ENCODE measurements at regions not wholly inside any gene's neighbourhood (a gene's known extent, or its start where the extent isn't known, plus 50 kb on each side); places are given as distances from the start of the nearest gene placed in this dataset.

DNA sequence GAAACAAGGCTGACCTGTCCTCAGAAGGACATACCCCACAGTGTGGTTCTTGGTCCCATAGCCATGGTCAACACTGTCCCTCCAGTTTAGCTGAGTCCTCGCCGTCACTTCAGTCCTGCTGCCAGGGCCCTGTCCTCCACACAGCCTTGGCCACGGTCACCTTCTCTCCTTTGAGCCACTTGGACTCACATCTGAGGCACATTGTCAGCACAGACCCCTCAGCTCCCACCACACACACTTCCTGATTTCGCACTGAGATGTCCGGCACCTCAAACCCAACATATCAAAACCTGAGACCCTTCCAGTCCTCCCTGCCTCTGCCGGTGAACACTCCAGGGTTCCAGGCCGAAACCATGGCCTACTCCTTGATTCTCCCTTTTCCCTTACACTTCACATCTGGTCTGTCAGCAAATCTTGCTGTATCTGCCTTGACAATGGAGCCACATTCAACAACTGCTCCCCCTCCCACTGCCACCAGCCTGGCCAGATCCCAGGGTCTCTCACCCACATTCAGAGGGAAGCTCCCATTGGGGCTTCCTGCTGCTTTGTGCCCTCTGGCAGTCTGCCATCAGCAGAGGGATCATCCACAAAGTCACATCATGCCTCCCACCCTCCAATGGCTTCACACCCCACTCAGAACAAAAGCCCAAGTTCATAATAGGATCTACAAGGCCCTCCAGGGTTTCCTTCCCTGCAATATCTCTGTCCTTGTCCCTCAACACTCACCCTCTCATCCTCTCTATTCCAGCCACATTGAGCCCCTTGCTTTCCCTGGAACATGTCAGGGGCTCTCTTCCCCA, 219.6 kb upstream of the SHH start:
- no peak for DNase-seq (ENCODE audit: low spot score)

DNA sequence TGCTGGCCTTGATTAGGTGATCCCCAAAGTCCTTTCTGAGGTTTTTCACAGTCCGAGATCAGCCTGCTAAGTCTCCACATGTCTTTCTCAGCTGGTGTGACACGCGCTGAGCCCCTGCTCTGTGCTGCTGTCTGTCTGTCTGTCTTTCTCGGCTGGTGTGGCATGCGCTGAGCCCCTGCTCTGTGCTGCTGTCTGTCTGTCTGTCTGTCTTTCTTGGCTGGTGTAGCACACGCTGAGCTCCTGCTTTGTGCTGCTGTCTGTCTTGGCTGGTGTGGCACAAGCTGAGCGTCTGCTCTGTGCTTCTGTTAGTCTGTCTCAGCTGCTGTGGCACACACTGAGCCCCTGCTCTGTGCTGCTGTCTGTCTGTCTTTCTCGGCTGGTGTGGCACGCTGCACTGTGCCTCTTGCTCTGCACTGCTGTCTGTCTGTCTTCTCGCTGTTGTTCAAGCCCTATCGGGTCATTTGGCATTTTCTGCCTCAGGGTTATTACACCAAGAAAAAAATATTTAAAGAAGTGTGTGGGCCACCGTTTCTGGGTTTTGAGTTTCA, 217.3 kb upstream of the SHH start:
- no peak for DNase-seq (ENCODE audit: low spot score)

DNA sequence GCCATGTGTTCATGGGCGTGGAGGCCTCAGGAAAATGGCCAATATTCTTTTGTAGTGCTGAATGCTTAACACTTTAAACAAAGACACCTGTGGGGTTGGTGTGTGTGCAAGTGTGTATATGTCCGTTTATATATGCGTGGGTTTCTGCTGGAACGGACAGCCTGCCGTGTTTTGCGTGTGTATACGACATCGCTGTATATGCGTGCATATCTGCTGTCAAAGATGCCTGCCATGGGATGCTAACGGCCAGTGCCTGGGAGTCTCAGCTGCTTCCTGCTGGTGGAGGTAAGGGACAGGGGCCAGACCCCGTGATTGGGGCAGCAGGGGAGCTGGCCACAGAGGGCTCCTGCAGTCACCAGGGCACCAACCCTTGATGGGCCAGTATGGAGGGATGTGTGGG, 216.3 kb upstream of the SHH start:
- DNase-seq (ENCODE audit: low spot score), result no peak

DNA sequence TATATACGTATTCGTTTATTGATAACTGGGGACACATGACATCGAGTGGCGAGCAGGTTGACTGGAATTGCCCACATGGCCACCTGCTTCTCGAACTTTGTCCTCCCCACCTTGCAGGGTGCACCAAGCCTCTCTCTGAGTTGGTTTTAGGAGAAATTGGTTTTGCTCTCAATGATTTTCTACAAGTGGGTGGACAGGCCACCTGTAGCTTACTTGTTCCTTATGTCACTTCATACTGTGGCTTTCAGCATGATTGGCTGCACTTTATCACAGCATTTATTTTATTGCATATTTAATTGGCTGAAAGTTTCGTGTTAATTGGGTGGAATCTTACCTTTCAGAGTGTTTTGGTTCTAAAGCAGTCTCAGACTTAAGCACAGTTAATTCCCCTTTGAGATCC, 215.6 kb upstream of the SHH start:
- DNase-seq (ENCODE audit: low spot score), result no peak

DNA sequence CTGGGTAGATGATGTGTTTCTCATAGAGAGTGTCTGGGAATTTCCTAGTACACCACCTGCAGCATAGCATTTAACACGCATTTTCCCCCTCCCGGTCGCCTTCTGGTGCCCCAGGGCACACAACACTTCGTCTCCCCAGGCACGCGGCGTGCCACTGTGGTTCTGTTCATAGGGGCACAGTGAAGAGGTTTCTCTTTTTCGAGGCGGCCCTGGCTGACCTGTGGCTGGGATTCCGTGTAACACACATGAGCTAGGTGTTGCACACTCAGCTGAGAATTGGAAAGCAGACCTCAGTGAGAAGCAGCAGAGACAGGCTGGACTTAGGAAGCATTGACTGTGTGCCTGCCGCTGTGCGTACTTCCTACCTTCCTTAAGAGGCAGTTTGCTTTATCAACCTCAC, 214.3 kb upstream of the SHH start:
- no peak for DNase-seq (ENCODE audit: low spot score)

DNA sequence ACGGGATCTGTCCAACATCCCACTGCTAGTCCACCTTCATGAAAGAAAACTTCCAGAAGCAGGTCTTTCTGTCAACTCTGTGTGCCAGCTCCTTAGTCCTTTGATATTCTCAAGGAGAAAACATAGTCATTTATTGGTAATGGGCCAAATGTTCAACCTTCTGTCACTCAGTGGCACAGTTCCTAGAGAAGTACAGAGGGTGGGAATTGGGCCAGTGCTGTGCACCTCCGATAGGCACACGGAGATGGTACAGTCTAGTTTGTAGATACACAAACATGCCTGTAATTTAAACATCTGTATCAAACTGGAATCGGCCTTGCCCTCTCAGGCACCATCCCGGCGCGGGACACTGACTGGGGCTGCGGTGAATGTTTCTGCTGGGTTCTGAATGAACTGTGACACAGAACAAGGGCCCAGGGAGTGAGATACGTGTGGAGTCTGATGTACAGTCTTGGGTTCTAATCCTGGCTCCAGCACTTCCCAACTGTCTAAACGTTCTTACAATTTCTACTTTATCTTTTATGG, 213.9 kb upstream of the SHH start:
- DNase-seq (ENCODE audit: low spot score), result no peak

DNA sequence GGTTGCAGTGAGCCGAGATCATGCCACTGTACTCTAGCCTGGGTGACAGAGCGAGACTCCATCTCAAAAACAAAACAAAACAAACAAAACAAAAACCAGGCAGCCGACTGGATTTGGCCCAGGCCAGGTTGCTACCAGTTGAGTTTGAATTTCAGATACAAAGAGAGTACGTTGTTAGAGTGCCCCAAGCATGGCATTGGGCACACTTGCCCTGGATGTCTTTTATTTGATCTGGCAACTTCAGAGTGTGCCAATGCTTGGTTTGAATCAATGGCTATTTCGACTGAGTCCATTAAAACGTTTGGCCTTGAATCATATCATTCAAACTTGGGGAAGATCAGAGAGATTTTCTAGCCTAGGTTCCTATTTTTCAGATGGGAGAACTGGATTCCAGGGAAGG, 213.4 kb upstream of the SHH start:
- no peak for DNase-seq (ENCODE audit: low spot score)

DNA sequence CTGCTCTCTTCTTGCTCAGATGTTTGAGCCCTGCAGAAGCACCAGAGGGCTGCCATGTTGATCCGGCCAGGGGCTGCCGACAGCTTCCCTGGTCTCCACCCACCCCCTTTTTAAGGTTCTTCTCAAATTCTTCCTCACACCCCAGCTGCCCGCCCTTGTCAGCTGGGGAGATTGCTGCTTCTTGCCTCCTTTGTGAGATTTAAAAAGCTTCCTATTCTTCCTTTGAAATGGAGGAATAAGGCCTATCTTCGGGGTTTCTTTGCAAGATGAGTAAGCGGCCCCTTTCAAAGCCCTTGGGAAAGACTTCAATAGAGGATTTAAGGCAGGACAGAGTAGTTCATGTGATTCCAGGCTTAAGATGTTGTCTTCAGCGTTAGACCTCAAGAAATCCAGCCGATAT, 211.9 kb upstream of the SHH start:
- DNase-seq (ENCODE audit: low spot score), result no peak

DNA sequence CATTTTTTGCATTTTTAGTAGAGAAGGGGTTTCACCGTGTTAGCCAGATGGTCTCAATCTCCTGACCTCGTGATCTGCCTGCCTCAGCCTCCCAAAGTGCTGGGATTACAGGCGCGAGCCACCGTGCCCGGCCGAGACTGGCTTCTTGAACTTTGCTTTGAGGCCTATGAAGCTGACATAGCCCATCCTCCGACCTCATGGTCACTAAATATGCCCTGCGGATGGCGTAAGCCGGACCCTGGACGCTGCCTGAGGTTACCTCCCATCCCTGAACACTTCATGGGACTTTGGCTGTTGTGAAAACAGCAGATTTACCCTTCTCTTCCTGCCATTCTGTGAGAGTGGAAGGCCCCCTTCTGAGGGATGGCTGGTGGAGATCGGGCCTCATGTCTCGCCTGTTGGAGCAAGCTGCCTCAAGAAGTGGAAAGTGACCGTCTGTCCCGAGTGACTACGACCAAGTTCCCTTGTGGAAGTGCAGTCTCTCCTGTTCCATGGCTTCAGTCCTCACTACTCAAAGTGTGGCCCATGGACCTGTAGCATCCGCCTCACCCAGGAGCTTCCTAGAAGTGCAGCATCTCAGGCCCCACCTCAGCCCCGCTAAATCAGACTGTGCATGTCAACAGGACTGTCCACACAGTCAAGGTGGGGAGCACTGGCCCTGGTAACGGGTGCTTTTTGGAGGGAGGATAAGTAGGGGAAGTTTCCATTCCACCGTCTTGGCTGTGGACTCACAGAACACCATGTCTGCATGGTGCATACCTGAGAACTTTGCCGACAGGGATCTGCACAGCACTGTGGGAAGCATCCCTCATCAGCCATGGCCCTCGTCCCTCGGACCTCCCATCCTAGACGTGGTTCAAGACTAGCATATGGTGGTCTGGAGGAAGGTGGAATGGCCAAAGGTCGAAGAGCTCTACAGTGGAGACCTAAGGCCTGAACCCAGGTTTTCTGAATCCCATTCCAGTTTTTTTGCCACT, 210.5 kb upstream of the SHH start:
- no peak for DNase-seq (ENCODE audit: low spot score)

DNA sequence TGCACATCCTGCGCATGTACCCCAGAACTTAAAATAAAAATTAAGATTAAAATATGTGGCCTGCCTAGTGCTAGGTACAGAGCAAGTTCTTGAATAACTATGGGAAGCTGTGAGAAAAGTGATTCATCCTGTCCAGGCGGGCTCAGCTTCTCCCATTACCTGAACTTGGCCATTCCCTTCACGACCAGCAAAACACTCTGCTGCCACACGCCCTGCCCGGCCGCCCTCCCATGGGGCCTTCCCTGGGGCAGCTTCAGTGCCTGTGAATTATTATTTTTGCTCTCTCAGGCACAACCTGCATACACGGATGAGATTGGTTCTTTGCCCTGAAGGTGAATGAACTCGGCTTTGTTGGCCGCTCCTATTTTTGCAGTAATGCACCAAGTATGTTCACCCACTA, 209.2 kb upstream of the SHH start:
- DNase-seq (ENCODE audit: low spot score), result no peak

DNA sequence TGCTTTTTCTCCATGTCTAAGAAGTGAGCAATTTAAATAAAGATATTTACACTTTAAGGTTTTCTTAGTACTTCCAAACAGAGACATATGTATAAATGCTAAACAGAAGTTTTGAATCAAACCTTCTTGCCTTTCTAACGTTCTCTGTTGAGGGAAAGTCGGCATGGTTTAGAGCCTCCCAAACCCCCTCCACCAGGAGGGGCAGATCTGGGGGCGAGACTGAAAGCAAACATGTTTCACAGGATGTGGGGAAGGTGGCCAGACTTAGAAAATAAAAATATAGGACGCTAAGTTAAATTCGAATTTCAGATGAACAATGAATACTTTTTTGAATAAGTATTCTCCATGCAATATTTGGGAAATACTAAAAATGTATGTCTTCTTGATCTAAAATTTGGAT, 208.3 kb upstream of the SHH start:
- DNase-seq (ENCODE audit: low spot score), result no peak

DNA sequence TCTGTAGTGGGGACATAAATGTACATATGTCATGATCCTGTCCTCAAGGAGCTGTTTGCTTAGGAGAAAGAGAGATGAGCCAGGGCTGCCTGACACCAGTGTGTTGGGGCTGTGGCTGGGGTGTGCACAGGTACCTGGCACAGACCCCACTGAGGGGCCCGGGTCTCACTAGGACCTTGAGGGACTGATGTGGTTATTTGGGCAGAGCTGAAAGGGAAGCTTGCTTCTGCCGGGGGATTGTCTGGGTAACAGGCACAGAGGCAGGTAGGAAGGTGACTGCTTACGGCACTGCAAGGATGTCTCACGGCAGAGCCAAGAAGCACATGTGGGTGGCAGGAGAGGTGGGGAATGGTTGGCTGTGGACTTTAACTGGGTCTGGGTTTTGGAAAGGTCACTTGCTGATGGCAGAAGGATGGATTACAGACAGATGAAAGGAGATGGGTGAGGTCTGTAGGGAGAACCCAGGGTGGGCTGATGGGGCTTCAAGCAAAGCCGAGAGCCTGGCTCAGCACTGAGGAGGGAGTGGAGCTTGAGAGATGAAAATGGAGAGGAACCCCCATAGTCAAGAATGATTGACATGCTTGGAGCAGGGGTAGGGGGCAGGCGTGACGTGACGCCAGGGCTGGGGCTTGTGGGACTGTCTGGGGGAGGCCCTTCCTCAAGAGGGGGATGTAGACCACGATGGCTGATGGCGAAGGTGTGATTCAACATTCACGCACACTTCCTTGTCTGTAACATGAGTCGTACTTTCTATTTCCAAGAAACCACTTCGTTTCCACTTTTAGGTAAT, 207.7 kb upstream of the SHH start:
- no peak for DNase-seq (ENCODE audit: low spot score)

DNA sequence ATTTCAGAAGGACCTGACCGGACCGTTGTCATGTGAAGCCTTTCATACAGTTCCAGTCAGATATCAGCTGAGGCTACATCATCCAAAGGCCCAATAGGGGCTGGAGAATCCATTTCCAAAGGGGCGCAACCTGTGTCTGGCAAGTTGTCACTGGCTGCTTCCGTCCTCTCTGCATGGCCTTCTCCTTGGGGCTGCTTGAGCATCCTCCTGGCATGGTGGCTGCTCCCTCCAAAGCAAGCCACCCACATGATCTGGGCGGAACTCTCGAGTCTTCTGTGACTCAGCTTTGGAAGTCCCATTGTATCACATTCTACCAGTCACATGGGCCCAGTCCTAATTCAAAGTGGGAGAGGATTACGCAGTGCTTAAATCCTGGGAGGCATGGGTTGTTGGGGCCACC, 207.0 kb upstream of the SHH start:
- no peak for DNase-seq (ENCODE audit: low spot score)

DNA sequence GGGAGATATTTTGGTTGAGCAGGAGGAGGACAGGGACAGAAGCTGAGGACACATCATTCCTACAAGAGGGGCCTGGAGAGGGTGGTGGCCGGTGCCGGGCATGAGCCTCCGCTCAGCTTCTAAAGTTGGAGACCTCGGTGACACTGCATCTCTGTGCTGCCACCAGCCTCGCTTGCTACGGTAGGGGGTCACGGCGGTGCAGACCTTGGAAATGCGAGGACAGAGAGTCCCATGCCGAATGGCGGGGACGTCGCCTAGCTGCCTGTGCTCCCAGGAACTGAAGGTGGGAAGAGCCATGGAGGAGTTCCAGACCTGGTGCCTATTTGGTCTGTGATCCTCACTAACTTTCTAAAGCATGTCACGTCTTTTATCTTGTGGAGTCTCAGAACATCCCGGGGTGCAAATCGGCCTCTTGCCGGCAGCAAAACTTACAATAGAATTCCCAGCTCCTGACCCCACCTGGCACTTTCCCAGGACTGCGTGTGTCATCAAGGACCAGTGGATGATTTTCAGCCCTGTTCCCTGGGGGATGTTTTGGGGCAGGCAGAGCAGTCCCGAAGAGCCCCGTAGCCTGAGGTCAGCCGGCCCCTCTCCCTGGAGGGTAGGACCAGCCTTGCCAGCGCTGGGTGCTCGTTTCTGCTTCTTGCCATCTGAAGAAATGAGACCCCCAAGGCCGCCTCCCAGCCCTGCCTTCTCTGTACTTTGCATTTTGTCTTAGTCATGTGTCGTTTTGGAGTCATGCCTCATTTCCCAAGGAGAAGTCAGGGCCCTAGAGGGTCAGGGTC, 205.8 kb upstream of the SHH start:
- no peak for DNase-seq (ENCODE audit: low spot score)

DNA sequence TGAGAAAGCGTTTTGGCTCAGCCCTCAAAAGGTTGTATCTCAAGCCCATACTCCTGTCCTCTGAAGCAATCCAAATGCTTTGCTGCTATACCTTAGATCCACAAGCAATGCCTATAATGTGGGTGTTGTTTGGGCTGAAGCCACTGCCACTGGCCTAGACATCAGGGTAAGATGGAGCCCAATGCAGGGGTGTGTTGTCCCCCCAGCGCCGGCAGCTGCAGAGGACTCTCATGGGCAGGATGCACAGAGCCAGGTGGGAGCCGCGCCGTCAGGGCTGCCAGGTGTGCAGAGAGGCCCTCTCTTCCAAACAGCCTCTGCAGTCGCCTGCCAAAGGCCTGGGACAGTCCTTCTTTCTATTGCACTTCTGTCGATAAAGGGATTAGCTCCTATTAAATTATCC, 205.2 kb upstream of the SHH start:
- DNase-seq (ENCODE audit: low spot score), result no peak

DNA sequence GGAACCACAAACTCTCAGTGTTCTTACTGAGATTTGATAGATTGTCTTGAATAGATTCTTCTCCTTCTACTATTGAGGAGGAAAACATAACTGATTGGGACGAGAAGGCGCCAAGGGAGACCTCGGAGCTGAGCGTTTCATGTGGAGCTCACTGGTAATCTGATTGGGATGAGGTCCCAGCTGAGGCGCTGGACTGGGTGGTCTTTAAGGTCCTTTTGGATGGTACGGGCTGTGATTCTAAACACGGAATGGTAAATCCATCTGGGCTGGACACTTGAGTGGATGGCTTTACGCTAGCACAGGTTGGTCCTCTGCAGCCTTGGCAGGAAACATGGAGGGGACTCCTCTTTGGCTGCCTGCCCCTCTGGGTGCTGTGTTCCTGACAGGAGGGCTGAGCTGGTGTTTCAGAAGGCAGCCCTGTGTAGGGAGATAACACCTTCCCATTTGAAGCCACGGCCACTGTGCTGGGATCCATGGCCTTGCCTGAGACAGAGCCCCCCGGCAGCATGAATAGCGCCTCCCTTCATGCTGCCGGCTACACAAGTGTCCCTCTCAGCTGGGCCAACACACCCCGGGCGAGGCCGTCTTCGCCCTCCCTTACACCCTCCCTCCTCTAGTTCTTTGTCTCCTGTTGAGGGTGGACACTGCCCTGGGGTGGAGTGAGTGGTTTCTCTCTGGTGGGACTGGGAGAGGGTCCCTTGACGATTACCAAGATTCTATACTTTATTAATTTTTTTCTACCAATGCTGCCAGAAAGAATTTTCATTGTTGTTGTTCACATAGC, 203.2 kb upstream of the SHH start:
- DNase-seq (ENCODE audit: low spot score), result no peak

DNA sequence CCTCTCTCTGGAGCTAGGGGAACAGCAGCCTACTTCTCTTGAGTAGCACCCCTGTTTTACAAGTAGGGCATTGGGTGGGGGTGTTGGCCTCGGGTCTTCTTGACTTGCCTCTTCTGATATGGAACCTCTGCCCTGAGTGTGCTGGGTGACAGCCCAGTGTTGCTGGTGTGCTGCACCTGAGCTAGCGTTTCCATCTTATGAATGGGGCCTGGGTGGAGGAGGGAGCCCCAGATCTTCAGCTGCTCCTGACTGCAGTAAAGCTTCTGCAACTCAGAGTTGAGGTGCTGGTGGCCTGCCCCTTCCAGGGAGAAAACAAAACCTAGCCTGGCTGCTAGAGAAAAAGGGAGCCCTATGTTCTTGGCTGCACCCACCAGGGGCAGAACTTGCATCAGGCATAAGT, 202.5 kb upstream of the SHH start:
- no peak for DNase-seq (ENCODE audit: low spot score)

DNA sequence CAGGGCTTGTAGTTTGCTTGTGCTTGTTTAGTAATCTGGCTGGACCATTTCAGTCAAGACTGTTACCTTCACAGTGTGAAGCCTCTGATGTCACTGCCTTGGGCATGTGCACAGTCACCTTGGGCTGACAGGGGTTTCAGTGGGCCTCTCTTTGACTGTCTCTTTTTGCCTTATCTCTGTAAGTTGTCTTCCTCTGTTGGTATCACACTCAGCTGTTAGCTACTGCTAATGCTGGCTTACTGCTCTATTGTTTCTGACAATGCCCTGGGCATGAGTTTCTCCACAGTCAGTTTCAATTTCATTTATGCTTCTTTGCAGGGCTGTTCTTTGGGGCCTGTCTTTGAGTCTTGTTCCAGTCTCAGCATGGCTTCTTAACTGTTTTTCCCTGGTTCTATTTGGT, 201.9 kb upstream of the SHH start:
- no peak for DNase-seq (ENCODE audit: low spot score)

DNA sequence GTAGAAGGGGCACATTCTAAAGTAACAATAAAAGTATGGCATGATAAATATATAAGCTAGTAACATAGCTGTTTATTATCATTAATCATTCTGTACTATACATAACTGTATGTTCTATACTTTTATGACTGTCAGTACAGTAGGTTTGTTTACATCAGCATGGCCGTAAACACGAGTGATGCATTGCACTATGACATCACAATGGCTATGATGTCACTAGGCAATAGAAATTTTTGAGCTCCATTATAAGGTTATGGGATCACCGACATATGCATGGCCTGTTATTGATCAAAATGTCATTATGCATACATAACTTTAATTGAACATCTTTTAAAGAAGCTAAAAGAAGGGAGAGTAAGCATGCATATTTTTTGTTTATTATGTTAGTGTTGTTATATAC, 200.1 kb upstream of the SHH start:
- no peak for DNase-seq (ENCODE audit: low spot score)

DNA sequence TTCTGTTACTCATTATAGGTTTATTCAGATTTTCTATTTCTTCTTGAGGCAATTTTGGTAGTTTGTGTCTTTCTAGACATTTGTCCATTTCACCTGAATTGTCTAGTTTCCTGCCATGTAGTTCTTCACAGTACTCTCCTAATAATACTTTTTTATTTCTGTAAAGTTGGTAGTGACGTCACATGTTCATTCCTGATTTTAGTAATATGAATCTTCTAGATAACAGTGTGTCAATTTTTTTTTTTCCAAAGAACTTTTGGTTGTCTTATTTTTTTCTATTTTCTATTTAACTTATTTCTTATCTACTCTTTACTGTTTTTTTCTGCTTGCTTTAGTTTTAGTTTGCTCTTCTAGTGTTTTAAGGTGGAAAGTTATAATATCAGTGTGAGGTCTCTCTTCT, 197.3 kb upstream of the SHH start:
- no peak for DNase-seq (ENCODE audit: low spot score)

Data from CD4-positive, alpha-beta T cell treated with Interleukin-15 for 4 hours (primary cell).